Heart left ventricle (tissue), 16 donors: ENCODE measurements at regions not wholly inside any gene's neighbourhood (a gene's known extent, or its start where the extent isn't known, plus 50 kb on each side); places are given as distances from the start of the nearest gene placed in this dataset.

ENCODE experiments used
- ATAC-seq, 4 donors: fragments of 200-7000 bp; cut with Tn5 transposase; one replicate each; pipeline ENCODE4 v1.9.1; 2020 to 2022; ENCODE audit warnings: moderate library complexity in 4 of 4, mild to moderate bottlenecking in 3 of 4, moderate number of reproducible peaks in 1 of 4
- DNase-seq, 5 donors: peaks; one replicate each; pipeline ENCODE4 v3.0.0-alpha.2; 2020
- H3K27ac ChIP-seq, 12 donors: fragments of 200-600 bp; sonication (generic) in 4 of 12; one replicate each; pipeline versions ENCODE4 v1.5.0 to v1.8.0; 2016 to 2022; ENCODE audit warnings: mild to moderate bottlenecking in 2 of 12
- H3K27me3 ChIP-seq, 9 donors: fragments of 200-600 bp; sonication (generic) in 2 of 9; one replicate each; pipeline versions ENCODE4 v1.5.1 to v1.8.0; 2016 to 2022; ENCODE audit warnings: mild to moderate bottlenecking in 3 of 9
- H3K36me3 ChIP-seq, 9 donors: fragments of 200-600 bp; sonication (generic) in 2 of 9; one replicate each; pipeline versions ENCODE4 v1.5.0 to v1.8.0; 2018 to 2022; ENCODE audit warnings: mild to moderate bottlenecking in 2 of 9
- H3K4me1 ChIP-seq, 12 donors: fragments of 200-600 bp; sonication (generic) in 4 of 12; one replicate each; pipeline versions ENCODE4 v1.5.0 to v1.8.0; 2016 to 2022; ENCODE audit warnings: mild to moderate bottlenecking in 3 of 12
- H3K4me3 ChIP-seq, 12 donors: fragments of 200-600 bp; sonication (generic) in 4 of 12; one replicate each; pipeline versions ENCODE4 v1.5.0 to v1.8.0; 2017 to 2022; ENCODE audit warnings: mild to moderate bottlenecking in 9 of 12, moderate library complexity in 4 of 12
- H3K9me3 ChIP-seq, 12 donors: fragments of 200-600 bp; sonication (generic) in 4 of 12; one replicate each; pipeline versions ENCODE4 v1.5.0 to v1.8.0; 2016 to 2022; ENCODE audit warnings: mild to moderate bottlenecking in 1 of 12
- POLR2A ChIP-seq, 2 donors: fragments of 450-650 bp; IDR thresholded peaks; one replicate each; pipeline ENCODE4 v1.6.1; 2017; ENCODE audit warnings: antibody characterized with exemption in 2 of 2, mild to moderate bottlenecking in 2 of 2, moderate library complexity in 2 of 2
- WGBS, 4 donors: extraction: QIAGEN DNeasy Blood & Tissue Kit in 2 of 4; methylation state at CpG; one replicate each; pipeline versions ENCODE4 v1.1.5 to v1.1.7; 2013 to 2018; 5-methylcytosine and 5-hydroxymethylcytosine counted together
- intact Hi-C, 10 donors: fragments of 100-400 bp; cut with DNase I; formaldehyde crosslinking; loops; one replicate each; pipeline versions ENCODE4 v1.11.1 to v1.14.2; 2022
- TF ChIP-seq, protein P1 (sequence below), 12 donors: fragments of 200-600 bp; sonication (generic) in 4 of 12; IDR thresholded peaks; one replicate each; pipeline versions ENCODE4 v1.5.0 to v1.8.0; 2018 to 2022; ENCODE audit warnings: antibody characterized with exemption in 12 of 12, mild to moderate bottlenecking in 5 of 12
- donor health status: ischemic (EF 13 %, LVEDD 7.1; RV severe dilation, severe dysfunction).
- donor health status: healthy with polysubstance abuse.
- donor health status: DM: no; HTN: yes; CAD: no.
- donor health status: DM: no; HTN: no; CAD: no.
- donor health status: ischemic (EF 25% LVEDD 6.9; RV normal size, moderate dysfunction).
- donor health status: ischemic (EF 25% LVEDD 5.7; RV mildly dilated, moderate dysfunction).
- donor health status: healthy.
- donor health status: DM: yes; HTN: yes; CAD: no.
- donor health status: ischemic (EF 35%, LVEDD 5.7; RV mildly dilated, moderate dysfunction).
- donor health status: nonischemic (EF 11% LVEDD 7.7; RV severe dilation, severe dysfunction).
- donor health status: DM: yes; HTN: yes; CAD: no.
- donor health status: PGD.
- donor health status: ischemic (EF 29% LVEDD 5.4; RV normal size, mild dysfunction).
- donor health status: nonischemic (EF 23%, LVEDD 6.1; RV moderate dilation, normal function).

DNA sequence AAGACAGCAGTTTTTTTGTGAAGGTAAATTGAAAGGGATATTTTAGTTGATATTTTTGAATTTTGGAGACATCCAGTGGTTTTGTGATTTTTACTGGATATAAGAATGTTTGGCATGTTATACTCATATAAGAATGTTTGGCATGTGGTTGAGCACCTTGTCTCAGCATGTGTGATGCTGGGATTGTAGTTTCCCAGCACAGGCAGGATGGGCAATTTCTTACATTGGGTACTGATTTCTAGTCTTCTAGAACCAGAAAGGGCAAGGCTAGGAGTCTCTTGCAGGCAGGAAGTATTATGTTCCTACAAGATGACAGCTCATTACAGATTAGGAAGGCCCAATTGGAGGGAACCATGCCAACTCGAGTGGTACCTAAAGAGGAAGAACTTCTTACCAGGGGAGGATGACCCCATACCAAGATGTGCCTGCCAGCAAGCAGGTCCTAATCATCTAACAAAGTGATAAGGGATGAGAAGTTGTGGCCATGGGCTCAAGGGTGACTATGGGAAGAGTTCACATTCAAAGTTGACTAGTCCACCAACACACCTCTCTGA is 377.8 kb downstream of the UTRN start:
- WGBS, 4 donors, result 56 to 88% (median 81%) methylated on average over 1 of the region's 1 CpG
- H3K4me3 ChIP-seq, result no peak overlapping the region
- H3K9me3 ChIP-seq, result no peaks in the 10 kb centered on the region
- intact Hi-C loops, result no loop called here
- H3K36me3 ChIP-seq, result no peaks in the 10 kb centered on the region
- no peak for TF ChIP-seq POLR2A (IDR thresholded peaks at IDR 0.05)
- DNase-seq (no peak), ATAC-seq (peak in 1 of 4 donors; percentile 16)
- H3K27me3 ChIP-seq, result no peaks in the 10 kb centered on the region
- no peak overlapping the region for H3K27ac ChIP-seq
- H3K4me1 ChIP-seq, result peaks cover 0 to 70% (median 12%) of the 10 kb centered on the region in 12 donors

DNA sequence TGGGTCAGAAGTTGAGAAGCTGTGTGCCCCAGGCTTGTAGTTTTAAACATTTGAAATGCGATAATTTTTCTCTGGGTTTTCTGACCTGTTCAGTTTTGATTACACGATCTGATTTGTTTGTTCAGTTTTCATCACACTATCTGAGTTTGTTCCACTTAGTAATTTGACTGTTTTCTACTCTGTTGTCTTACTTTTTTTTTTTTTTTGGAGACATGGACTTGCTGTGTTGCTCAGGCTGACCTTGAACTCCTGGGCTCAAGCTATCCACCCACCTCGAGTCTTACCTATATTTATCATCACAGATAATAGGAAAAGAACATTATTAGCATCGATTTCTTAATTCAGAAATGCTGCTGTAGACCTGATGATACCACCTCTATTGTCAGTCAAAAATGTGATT is 379.1 kb downstream of the UTRN start:
- Histone ChIP-seq H3K27ac (no peak overlapping the region), H3K27me3 (no peaks in the 10 kb centered on the region), H3K36me3 (no peaks in the 10 kb centered on the region), H3K4me3 (no peak overlapping the region), H3K4me1 (peaks cover 0 to 59% (median 8%) of the 10 kb centered on the region in 12 donors), H3K9me3 (no peaks in the 10 kb centered on the region)
- 80 to 83% (median 82%) methylated on average over 4 of the region's 4 CpGs for WGBS, 4 donors
- DNase-seq (no peak), ATAC-seq (no peak)
- intact Hi-C loops, result no loop called here
- TF ChIP-seq, protein P1, sequence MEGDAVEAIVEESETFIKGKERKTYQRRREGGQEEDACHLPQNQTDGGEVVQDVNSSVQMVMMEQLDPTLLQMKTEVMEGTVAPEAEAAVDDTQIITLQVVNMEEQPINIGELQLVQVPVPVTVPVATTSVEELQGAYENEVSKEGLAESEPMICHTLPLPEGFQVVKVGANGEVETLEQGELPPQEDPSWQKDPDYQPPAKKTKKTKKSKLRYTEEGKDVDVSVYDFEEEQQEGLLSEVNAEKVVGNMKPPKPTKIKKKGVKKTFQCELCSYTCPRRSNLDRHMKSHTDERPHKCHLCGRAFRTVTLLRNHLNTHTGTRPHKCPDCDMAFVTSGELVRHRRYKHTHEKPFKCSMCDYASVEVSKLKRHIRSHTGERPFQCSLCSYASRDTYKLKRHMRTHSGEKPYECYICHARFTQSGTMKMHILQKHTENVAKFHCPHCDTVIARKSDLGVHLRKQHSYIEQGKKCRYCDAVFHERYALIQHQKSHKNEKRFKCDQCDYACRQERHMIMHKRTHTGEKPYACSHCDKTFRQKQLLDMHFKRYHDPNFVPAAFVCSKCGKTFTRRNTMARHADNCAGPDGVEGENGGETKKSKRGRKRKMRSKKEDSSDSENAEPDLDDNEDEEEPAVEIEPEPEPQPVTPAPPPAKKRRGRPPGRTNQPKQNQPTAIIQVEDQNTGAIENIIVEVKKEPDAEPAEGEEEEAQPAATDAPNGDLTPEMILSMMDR (IDR thresholded peaks at IDR 0.05), result no peak
- TF ChIP-seq POLR2A (IDR thresholded peaks at IDR 0.05), result no peak

DNA sequence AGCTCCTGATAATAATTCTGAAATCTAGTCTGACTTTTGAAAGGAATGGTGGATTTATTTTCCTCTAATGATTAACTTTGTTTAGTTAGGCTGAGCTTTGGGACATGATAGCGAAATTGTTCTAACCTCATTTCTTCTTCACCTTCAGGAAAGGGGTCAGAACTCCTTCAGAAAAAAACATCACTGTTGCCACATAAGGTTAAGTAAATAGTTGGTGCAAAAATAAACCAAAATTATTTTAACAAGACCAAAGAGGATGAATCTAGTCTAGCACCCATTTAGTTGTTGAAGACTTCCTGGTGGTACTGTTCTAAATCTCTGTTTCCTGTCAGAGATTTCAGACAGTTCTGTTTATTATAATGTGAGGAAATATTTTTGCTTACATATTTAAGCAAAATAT is 379.8 kb downstream of the UTRN start:
- ATAC-seq (no peak), DNase-seq (no peak)
- no peak overlapping the region for H3K4me3 ChIP-seq
- H3K36me3 ChIP-seq, result no peaks in the 10 kb centered on the region
- H3K9me3 ChIP-seq, result peaks cover 0 to 5% (median under 1%) of the 10 kb centered on the region in 12 donors
- H3K27me3 ChIP-seq, result no peaks in the 10 kb centered on the region
- intact Hi-C loops, result no loop called here
- H3K4me1 ChIP-seq, result peaks cover 0 to 53% (median 1%) of the 10 kb centered on the region in 12 donors
- no peak for TF ChIP-seq POLR2A (IDR thresholded peaks at IDR 0.05)
- TF ChIP-seq, protein P1 (IDR thresholded peaks at IDR 0.05), result no peak
- 90 to 98% (median 94%) methylated on average over 1 of the region's 1 CpG for WGBS, 4 donors
- no peak overlapping the region for H3K27ac ChIP-seq

DNA sequence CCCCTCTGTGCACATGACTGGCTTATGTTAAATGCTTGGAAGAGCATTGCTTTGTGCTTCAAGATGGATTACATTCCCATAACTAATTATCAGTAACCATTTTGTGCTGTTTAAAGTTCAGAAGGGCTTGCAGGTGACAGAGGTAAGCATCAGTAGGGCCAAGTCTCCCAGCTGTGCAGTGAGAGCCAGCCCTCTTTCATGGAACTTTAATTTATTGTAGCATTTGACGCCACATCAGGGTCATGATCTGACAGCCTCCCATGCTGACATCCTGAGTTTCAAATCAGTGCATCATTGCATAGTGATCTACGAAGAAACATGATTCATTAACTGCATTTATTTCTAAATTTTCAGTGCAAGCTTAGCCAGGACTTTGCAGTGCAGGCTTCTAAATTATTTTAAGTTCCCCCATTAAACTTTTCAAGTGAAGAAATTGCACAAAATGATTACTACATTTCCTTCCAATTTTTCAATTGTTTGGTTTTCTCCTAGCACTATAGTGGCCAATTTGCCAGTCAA is 380.9 kb downstream of the UTRN start:
- WGBS, 4 donors, result 92 to 93% (median 93%) methylated on average over 2 of the region's 2 CpGs
- H3K36me3 ChIP-seq, result no peaks in the 10 kb centered on the region
- H3K27ac ChIP-seq, result peak overlapping the region in 1 of 12 donors; percentile 63
- ATAC-seq, result no peak
- DNase-seq, result no peak
- TF ChIP-seq POLR2A (IDR thresholded peaks at IDR 0.05), result no peak
- TF ChIP-seq, protein P1 (IDR thresholded peaks at IDR 0.05), result no peak
- intact Hi-C loops, result no loop called here
- no peak overlapping the region for H3K4me3 ChIP-seq
- no peaks in the 10 kb centered on the region for H3K27me3 ChIP-seq
- H3K9me3 ChIP-seq, result peaks cover 0 to 16% (median 7%) of the 10 kb centered on the region in 12 donors
- peaks cover 0 to 42% (median 1%) of the 10 kb centered on the region in 12 donors for H3K4me1 ChIP-seq

DNA sequence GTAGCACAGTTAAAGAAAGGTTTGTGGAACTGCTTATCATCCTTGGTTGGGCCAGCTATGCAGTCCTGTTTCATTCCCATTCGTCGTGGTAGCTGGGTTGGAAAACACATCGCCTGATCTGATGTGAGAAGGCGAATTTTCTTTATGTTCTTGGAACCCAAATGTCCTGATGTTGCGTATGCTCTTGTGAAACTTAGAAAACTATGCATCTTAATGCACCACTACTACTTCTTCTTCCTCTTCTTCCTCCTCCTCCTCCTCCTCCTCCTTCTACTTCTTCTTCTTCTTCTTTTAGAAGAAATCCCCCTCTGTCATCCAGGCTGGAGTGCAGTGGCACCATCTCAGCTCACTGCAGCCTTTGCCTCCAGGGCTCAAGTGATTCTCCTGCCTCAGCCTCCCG is 381.6 kb downstream of the UTRN start:
- no peak overlapping the region for H3K4me3 ChIP-seq
- DNase-seq (no peak), ATAC-seq (no peak)
- H3K36me3 ChIP-seq, result no peaks in the 10 kb centered on the region
- TF ChIP-seq POLR2A (IDR thresholded peaks at IDR 0.05), result no peak
- TF ChIP-seq, protein P1 (IDR thresholded peaks at IDR 0.05), result no peak
- H3K4me1 ChIP-seq, result peaks cover 0 to 37% (median 1%) of the 10 kb centered on the region in 12 donors
- no peaks in the 10 kb centered on the region for H3K27me3 ChIP-seq
- peak overlapping the region in 1 of 12 donors; percentile 63 for H3K27ac ChIP-seq
- peaks cover 0 to 24% (median 11%) of the 10 kb centered on the region in 12 donors for H3K9me3 ChIP-seq
- WGBS, 4 donors, result 85 to 93% (median 89%) methylated on average over 6 of the region's 6 CpGs
- intact Hi-C loops, result no loop called here
